HEK293 (cell line): ENCODE measurements at regions not wholly inside any gene's neighbourhood (a gene's known extent, or its start where the extent isn't known, plus 50 kb on each side); places are given as distances from the start of the nearest gene placed in this dataset.

Experiments
- CTCF ChIA-PET: fragments of 350-600 bp; formaldehyde crosslinking; extraction: SDS; loops from one replicate; lab custom pipeline; 2021; ENCODE audit warnings: antibody characterized with exemption; lab: Yijun Ruan, JAX
- POLR2A ChIA-PET: fragments of 300-600 bp; formaldehyde crosslinking; extraction: SDS; loops from one replicate; lab custom pipeline; 2020; ENCODE audit warnings: antibody characterized with exemption, inconsistent platforms; lab: Yijun Ruan, JAX
- H3K27ac ChIP-seq: fragments of 200-500 bp; sonication (Bioruptor generic); 2 replicates; pipeline ENCODE4 v1.5.1; 2014; ENCODE audit warnings: low read depth, low read length, control low read depth, inconsistent platforms; ENCODE audit errors: extremely low read depth
- H3K36me3 ChIP-seq, 2 experiments: fragments of 200-500 bp in 1 of 2; sonication (Bioruptor generic) in 1 of 2; 1 replicate in 1 of 2; 2 replicates in 1 of 2; pipeline ENCODE4 v1.5.1; 2014 to 2017; ENCODE audit warnings: inconsistent platforms in 2 of 2, low read length in 2 of 2; ENCODE audit not compliant: control insufficient read depth in 2 of 2, insufficient read depth in 1 of 2
- H3K4me1 ChIP-seq: fragments of 200-500 bp; sonication (Bioruptor generic); 2 replicates; pipeline ENCODE4 v1.5.1; 2014; ENCODE audit warnings: mild to moderate bottlenecking, low read length, inconsistent platforms; ENCODE audit not compliant: control insufficient read depth, insufficient read depth
- H3K4me3 ChIP-seq: 2 replicates; pipeline ENCODE4 v1.5.1; 2011; ENCODE audit warnings: low read depth, mild to moderate bottlenecking, control low read depth, low read length, moderate library complexity
- H3K9me3 ChIP-seq: fragments of 200-500 bp; sonication (Bioruptor generic); 2 replicates; pipeline ENCODE4 v1.5.1; 2014; ENCODE audit warnings: low read depth, low read length, inconsistent platforms; ENCODE audit not compliant: control insufficient read depth, insufficient read depth
- BCL11A ChIP-seq: fragments of 450-650 bp; formaldehyde crosslinking; IDR thresholded peaks from 2 replicates; pipeline ENCODE4 v1.5.1; 2016; ENCODE audit warnings: low read depth, missing biosample characterization, missing genetic modification characterization
- GFI1B ChIP-seq: fragments of 450-650 bp; formaldehyde crosslinking; IDR thresholded peaks from 2 replicates; pipeline ENCODE4 v1.5.1; 2016; ENCODE audit warnings: missing biosample characterization, missing genetic modification characterization
- GLIS1 ChIP-seq: fragments of 450-650 bp; formaldehyde crosslinking; IDR thresholded peaks from 2 replicates; pipeline ENCODE4 v1.5.1; 2016; ENCODE audit warnings: missing biosample characterization, missing genetic modification characterization
- OSR2 ChIP-seq: fragments of 450-650 bp; formaldehyde crosslinking; IDR thresholded peaks from 2 replicates; pipeline ENCODE4 v1.5.1; 2016; ENCODE audit warnings: missing biosample characterization, missing genetic modification characterization
- REPIN1 ChIP-seq: fragments of 450-650 bp; formaldehyde crosslinking; IDR thresholded peaks from 2 replicates; pipeline ENCODE4 v1.5.1; 2017; ENCODE audit warnings: missing biosample characterization, missing genetic modification characterization, low read depth
- YY2 ChIP-seq: fragments of 450-650 bp; formaldehyde crosslinking; IDR thresholded peaks from 2 replicates; pipeline ENCODE4 v1.5.1; 2016; ENCODE audit warnings: missing biosample characterization, missing genetic modification characterization
- ZBTB48 ChIP-seq: fragments of 450-650 bp; formaldehyde crosslinking; IDR thresholded peaks from 2 replicates; pipeline ENCODE4 v1.5.1; 2016; ENCODE audit warnings: missing biosample characterization, missing genetic modification characterization
- ZNF155 ChIP-seq: fragments of 450-650 bp; formaldehyde crosslinking; IDR thresholded peaks from 2 replicates; pipeline ENCODE4 v1.5.1; 2016; ENCODE audit warnings: missing biosample characterization, missing genetic modification characterization
- ZNF16 ChIP-seq: fragments of 450-650 bp; formaldehyde crosslinking; IDR thresholded peaks from 2 replicates; pipeline ENCODE4 v1.5.1; 2016; ENCODE audit warnings: low read depth, missing biosample characterization, missing genetic modification characterization
- ZNF302 ChIP-seq: fragments of 450-650 bp; formaldehyde crosslinking; IDR thresholded peaks from 2 replicates; pipeline ENCODE4 v1.5.1; 2016; ENCODE audit warnings: missing biosample characterization, missing genetic modification characterization, low read depth
- ZNF404 ChIP-seq: fragments of 450-650 bp; formaldehyde crosslinking; IDR thresholded peaks from 2 replicates; pipeline ENCODE4 v1.5.1; 2017; ENCODE audit warnings: missing biosample characterization, missing genetic modification characterization
- ZNF514 ChIP-seq: fragments of 450-650 bp; formaldehyde crosslinking; IDR thresholded peaks from 2 replicates; pipeline ENCODE4 v1.5.1; 2016; ENCODE audit warnings: missing biosample characterization, missing genetic modification characterization
- ZNF521 ChIP-seq: fragments of 450-650 bp; formaldehyde crosslinking; IDR thresholded peaks from 2 replicates; pipeline ENCODE4 v1.5.1; 2017; ENCODE audit warnings: missing biosample characterization, mild to moderate bottlenecking, missing genetic modification characterization
- ZNF654 ChIP-seq: fragments of 450-650 bp; formaldehyde crosslinking; IDR thresholded peaks from 2 replicates; pipeline ENCODE4 v1.5.1; 2016; ENCODE audit warnings: low read depth, missing biosample characterization, missing genetic modification characterization
- ZNF701 ChIP-seq: fragments of 450-650 bp; formaldehyde crosslinking; IDR thresholded peaks from 2 replicates; pipeline ENCODE4 v1.5.1; 2016; ENCODE audit warnings: missing biosample characterization, missing genetic modification characterization
- ZNF76 ChIP-seq: fragments of 450-650 bp; formaldehyde crosslinking; IDR thresholded peaks from 2 replicates; pipeline ENCODE4; 2016; ENCODE audit warnings: low read depth, missing biosample characterization, missing genetic modification characterization, borderline replicate concordance
- ZNF830 ChIP-seq: fragments of 450-650 bp; IDR thresholded peaks from 2 replicates; pipeline ENCODE4 v1.5.0; 2018; ENCODE audit warnings: missing biosample characterization, missing genetic modification characterization, low read depth, mild to moderate bottlenecking, moderate library complexity
- TF ChIP-seq, protein P1 (sequence below): fragments of 450-650 bp; formaldehyde crosslinking; IDR thresholded peaks from 2 replicates; pipeline ENCODE4 v1.5.1; 2016; ENCODE audit warnings: missing biosample characterization, missing genetic modification characterization
- TF ChIP-seq, protein P2 (sequence below): fragments of 450-650 bp; formaldehyde crosslinking; IDR thresholded peaks from 2 replicates; pipeline ENCODE4; 2016; ENCODE audit warnings: missing biosample characterization, missing genetic modification characterization
- TF ChIP-seq, protein P3 (sequence below): fragments of 450-650 bp; formaldehyde crosslinking; IDR thresholded peaks from 2 replicates; pipeline ENCODE4 v1.5.1; 2016; ENCODE audit warnings: missing biosample characterization, missing genetic modification characterization, borderline replicate concordance
- TF ChIP-seq, protein P4 (sequence below): fragments of 450-650 bp; formaldehyde crosslinking; IDR thresholded peaks from 2 replicates; pipeline ENCODE4 v1.5.1; 2017; ENCODE audit warnings: missing biosample characterization, mild to moderate bottlenecking, missing genetic modification characterization, moderate library complexity
- TF ChIP-seq, protein P5 (sequence below): fragments of 450-650 bp; formaldehyde crosslinking; IDR thresholded peaks from 2 replicates; pipeline ENCODE4 v1.5.1; 2016; ENCODE audit warnings: missing biosample characterization, missing genetic modification characterization

DNA sequence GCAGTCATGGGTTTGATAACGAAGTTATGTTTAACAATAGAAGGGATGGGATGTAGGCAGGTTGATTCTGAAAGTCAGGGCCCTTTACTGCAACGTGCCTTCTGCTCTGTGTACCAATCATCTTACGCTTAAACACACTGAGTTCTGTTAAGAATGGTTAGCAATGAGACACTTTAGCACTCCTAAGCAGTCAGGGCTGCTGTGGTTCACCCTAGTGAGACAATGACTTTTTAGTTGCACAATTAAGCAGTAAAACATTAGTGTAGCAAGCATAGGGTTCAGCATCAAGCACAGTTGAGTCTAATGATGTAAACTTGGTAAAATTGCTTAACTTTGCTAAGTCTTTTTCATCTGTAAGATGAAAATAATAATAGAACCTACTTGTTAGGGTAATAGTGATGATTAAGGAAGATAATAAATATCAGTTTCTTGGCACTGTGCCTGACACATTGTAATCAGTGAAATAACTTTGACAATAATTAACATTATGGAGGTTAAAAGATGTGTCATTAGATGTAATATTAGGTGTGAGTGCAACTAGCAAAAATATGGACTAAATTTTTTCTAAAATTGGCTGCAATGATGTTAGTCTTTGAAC lies 484.2 kb upstream of the THBS1 start:
- no peak overlapping the region for H3K27ac ChIP-seq
- TF ChIP-seq ZNF654: no peak
- TF ChIP-seq, protein P1, sequence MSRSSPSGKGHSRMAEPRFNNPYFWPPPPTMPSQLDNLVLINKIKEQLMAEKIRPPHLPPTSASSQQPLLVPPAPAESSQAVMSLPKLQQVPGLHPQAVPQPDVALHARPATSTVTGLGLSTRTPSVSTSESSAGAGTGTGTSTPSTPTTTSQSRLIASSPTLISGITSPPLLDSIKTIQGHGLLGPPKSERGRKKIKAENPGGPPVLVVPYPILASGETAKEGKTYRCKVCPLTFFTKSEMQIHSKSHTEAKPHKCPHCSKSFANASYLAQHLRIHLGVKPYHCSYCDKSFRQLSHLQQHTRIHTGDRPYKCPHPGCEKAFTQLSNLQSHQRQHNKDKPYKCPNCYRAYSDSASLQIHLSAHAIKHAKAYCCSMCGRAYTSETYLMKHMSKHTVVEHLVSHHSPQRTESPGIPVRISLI (tag by site-specific recombination): no peak
- TF ChIP-seq, protein P2, sequence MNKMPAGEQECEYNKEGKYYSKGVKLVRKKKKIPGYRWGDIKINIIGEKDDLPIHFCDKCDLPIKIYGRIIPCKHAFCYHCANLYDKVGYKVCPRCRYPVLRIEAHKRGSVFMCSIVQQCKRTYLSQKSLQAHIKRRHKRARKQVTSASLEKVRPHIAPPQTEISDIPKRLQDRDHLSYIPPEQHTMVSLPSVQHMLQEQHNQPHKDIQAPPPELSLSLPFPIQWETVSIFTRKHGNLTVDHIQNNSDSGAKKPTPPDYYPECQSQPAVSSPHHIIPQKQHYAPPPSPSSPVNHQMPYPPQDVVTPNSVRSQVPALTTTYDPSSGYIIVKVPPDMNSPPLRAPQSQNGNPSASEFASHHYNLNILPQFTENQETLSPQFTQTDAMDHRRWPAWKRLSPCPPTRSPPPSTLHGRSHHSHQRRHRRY (tag by site-specific recombination): no peak
- no peak for TF ChIP-seq ZNF521 (tag by site-specific recombination)
- POLR2A ChIA-PET: no interaction called here
- CTCF ChIA-PET: interaction anchor here (0.5 kb wide), 1 partner anchor 8 kb away, joined by 3 read pairs; no protein-coding TSS in a partner anchor
- no peaks in the 10 kb centered on the region for H3K4me1 ChIP-seq
- no peak overlapping the region for H3K4me3 ChIP-seq
- H3K36me3 ChIP-seq: no peaks in the 10 kb centered on the region
- no peaks in the 10 kb centered on the region for H3K9me3 ChIP-seq

DNA sequence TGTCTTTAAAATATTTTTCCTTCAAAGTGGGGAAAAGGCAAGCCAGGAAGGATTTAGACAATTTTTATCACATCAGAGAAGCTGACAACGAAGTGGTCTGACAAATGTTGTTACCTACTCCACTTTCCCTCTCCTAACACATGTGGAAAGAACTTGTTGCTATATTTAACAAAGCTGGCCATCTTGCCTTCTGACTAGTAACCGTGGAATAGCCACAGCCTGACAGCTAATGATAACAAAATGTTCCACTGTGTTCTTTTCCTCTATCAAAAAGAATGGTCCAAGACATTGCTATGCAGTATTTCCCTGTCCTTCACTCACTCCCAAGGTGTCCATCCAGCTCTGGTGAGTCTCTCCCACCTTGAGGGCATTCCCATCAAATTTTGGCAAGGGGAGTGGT lies 481.4 kb upstream of the THBS1 start:
- CTCF ChIA-PET: no interaction called here

More for the DNA sequence above, 481.4 kb upstream of the THBS1 start:
- Histone ChIP-seq H3K27ac (no peak overlapping the region), H3K36me3 (no peaks in the 10 kb centered on the region), H3K9me3 (no peaks in the 10 kb centered on the region), H3K4me3 (no peak overlapping the region), H3K4me1 (no peaks in the 10 kb centered on the region)
- POLR2A ChIA-PET: no interaction called here
- no peak for TF ChIP-seq ZNF302 (tag by site-specific recombination)
- TF ChIP-seq GFI1B (tag by site-specific recombination): no peak
- TF ChIP-seq GLIS1 (tag by site-specific recombination): no peak
- TF ChIP-seq ZNF701: no peak
- TF ChIP-seq, protein P3, sequence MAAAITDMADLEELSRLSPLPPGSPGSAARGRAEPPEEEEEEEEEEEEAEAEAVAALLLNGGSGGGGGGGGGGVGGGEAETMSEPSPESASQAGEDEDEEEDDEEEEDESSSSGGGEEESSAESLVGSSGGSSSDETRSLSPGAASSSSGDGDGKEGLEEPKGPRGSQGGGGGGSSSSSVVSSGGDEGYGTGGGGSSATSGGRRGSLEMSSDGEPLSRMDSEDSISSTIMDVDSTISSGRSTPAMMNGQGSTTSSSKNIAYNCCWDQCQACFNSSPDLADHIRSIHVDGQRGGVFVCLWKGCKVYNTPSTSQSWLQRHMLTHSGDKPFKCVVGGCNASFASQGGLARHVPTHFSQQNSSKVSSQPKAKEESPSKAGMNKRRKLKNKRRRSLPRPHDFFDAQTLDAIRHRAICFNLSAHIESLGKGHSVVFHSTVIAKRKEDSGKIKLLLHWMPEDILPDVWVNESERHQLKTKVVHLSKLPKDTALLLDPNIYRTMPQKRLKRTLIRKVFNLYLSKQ (tag by site-specific recombination): no peak
- no peak for TF ChIP-seq ZNF830 (tag by site-specific recombination)
- TF ChIP-seq ZNF404: no peak
- no peak for TF ChIP-seq OSR2 (tag by site-specific recombination)
- no peak for TF ChIP-seq ZNF16 (tag by site-specific recombination)
- no peak for TF ChIP-seq ZNF654
- TF ChIP-seq BCL11A (tag by site-specific recombination): no peak
- TF ChIP-seq, protein P4, sequence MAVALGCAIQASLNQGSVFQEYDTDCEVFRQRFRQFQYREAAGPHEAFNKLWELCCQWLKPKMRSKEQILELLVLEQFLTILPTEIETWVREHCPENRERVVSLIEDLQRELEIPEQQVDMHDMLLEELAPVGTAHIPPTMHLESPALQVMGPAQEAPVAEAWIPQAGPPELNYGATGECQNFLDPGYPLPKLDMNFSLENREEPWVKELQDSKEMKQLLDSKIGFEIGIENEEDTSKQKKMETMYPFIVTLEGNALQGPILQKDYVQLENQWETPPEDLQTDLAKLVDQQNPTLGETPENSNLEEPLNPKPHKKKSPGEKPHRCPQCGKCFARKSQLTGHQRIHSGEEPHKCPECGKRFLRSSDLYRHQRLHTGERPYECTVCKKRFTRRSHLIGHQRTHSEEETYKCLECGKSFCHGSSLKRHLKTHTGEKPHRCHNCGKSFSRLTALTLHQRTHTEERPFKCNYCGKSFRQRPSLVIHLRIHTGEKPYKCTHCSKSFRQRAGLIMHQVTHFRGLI (tag by site-specific recombination): no peak
- TF ChIP-seq YY2 (tag by site-specific recombination): no peak
- TF ChIP-seq ZBTB48: no peak
- no peak for TF ChIP-seq ZNF514 (tag by site-specific recombination)
- TF ChIP-seq, protein P5, sequence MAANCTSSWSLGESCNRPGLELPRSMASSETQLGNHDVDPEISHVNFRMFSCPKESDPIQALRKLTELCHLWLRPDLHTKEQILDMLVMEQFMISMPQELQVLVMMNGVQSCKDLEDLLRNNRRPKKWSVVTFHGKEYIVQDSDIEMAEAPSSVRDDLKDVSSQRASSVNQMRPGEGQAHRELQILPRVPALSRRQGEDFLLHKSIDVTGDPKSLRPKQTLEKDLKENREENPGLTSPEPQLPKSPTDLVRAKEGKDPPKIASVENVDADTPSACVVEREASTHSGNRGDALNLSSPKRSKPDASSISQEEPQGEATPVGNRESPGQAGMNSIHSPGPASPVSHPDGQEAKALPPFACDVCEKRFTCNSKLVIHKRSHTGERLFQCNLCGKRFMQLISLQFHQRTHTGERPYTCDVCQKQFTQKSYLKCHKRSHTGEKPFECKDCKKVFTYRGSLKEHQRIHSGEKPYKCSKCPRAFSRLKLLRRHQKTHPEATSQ: no peak
- TF ChIP-seq ZNF155 (tag by site-specific recombination): no peak
- TF ChIP-seq ZNF76 (tag by site-specific recombination): no peak
- TF ChIP-seq REPIN1 (tag by site-specific recombination): no peak
